ENCODE measurements at regions not wholly inside any gene's neighbourhood (a gene's known extent, or its start where the extent isn't known, plus 50 kb on each side); places are given as distances from the start of the nearest gene placed in this dataset.

- no peak for TF ChIP-seq CTCF (IDR thresholded peaks at IDR 0.05; ENCODE audit: low read depth, low read length)
- no peak overlapping the region for H3K4me3 ChIP-seq (replicated peaks in 1 of 2; ENCODE audit: low read depth in 2 of 2, low read length in 2 of 2)
- no peak for DNase-seq (ENCODE audit: low read depth in 2 of 2)
These were observed 320.4 kb downstream of the CMPK2 start for GRCh38 chr2:6545336-6545735.

- no peak for DNase-seq (ENCODE audit: low read depth in 2 of 2)
- no peak for TF ChIP-seq CTCF (IDR thresholded peaks at IDR 0.05; ENCODE audit: low read depth, low read length)
- no peak overlapping the region for H3K4me3 ChIP-seq (replicated peaks in 1 of 2; ENCODE audit: low read depth in 2 of 2, low read length in 2 of 2)
These were observed 319.9 kb downstream of the CMPK2 start for GRCh38 chr2:6545795-6546194.

GRCh38 chr2:6554466-6554865 lies 311.2 kb downstream of the CMPK2 start:
- no peak for TF ChIP-seq CTCF (IDR thresholded peaks at IDR 0.05; ENCODE audit: low read depth, low read length)

GRCh38 chr2:6556755-6557154 lies 309.0 kb downstream of the CMPK2 start:
- H3K4me3 ChIP-seq (replicated peaks in 1 of 2; ENCODE audit: low read depth in 2 of 2, low read length in 2 of 2), result no peak overlapping the region
- DNase-seq (ENCODE audit: low read depth in 2 of 2), result peak; percentile 1 to 4
- no peak for TF ChIP-seq CTCF (IDR thresholded peaks at IDR 0.05; ENCODE audit: low read depth, low read length)

More at GRCh38 chr2:6554466-6554865, 311.2 kb downstream of the CMPK2 start:
- no peak for DNase-seq (ENCODE audit: low read depth in 2 of 2)
- no peak overlapping the region for H3K4me3 ChIP-seq (replicated peaks in 1 of 2; ENCODE audit: low read depth in 2 of 2, low read length in 2 of 2)

- TF ChIP-seq CTCF (IDR thresholded peaks at IDR 0.05; ENCODE audit: low read depth, low read length), result no peak
- no peak overlapping the region for H3K4me3 ChIP-seq (replicated peaks in 1 of 2; ENCODE audit: low read depth in 2 of 2, low read length in 2 of 2)
- no peak for DNase-seq (ENCODE audit: low read depth in 2 of 2)
These were observed 308.0 kb downstream of the CMPK2 start for GRCh38 chr2:6557737-6558136.

GRCh38 chr2:6562771-6563170 lies 302.9 kb downstream of the CMPK2 start:
- TF ChIP-seq CTCF (IDR thresholded peaks at IDR 0.05; ENCODE audit: low read depth, low read length), result no peak
- H3K4me3 ChIP-seq (replicated peaks in 1 of 2; ENCODE audit: low read depth in 2 of 2, low read length in 2 of 2), result no peak overlapping the region
- DNase-seq (ENCODE audit: low read depth in 2 of 2), result no peak

GRCh38 chr2:6564326-6564725 lies 301.4 kb downstream of the CMPK2 start:
- no peak for DNase-seq (ENCODE audit: low read depth in 2 of 2)
- H3K4me3 ChIP-seq (replicated peaks in 1 of 2; ENCODE audit: low read depth in 2 of 2, low read length in 2 of 2), result no peak overlapping the region
- no peak for TF ChIP-seq CTCF (IDR thresholded peaks at IDR 0.05; ENCODE audit: low read depth, low read length)

Data from cardiac fibroblast (primary cell).